22Rv1 (cell line): ENCODE measurements at regions not wholly inside any gene's neighbourhood (a gene's known extent, or its start where the extent isn't known, plus 50 kb on each side); places are given as distances from the start of the nearest gene placed in this dataset.

Experiments
- H3K27ac ChIP-seq: fragments of 450-650 bp; 2 replicates; pipeline ENCODE4 v1.5.1; 2017
- ZFX ChIP-seq: fragments of 450-650 bp; IDR thresholded peaks from 2 replicates; pipeline ENCODE4 v1.6.1; 2017; ENCODE audit warnings: antibody characterized with exemption, borderline replicate concordance
- TF ChIP-seq, protein P1 (sequence below): fragments of 450-650 bp; IDR thresholded peaks from 2 replicates; pipeline ENCODE4 v1.5.1; 2017; ENCODE audit warnings: mild to moderate bottlenecking

DNA sequence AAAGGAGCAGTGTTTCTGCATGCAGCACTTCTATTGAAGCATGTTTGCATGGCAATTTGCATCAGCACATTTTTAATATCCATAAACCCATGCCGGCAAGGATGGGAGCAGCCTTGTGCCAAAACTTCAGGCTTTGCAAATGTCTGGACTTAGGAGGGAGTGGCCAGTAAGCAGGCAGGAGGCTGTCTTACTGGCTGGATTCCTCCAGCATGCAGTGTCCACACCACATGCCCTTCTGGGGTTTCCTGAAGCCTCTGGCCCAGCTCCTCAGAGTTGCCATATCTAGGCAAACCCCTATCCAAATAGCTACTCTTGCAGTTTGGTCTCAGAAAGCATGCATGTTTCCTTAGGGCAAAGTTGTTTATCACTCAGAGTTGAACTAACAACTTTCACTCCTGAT lies 139.1 kb upstream of the MRPS22 start:
- H3K27ac ChIP-seq: no peak overlapping the region
- TF ChIP-seq ZFX: no peak
- TF ChIP-seq, protein P1, sequence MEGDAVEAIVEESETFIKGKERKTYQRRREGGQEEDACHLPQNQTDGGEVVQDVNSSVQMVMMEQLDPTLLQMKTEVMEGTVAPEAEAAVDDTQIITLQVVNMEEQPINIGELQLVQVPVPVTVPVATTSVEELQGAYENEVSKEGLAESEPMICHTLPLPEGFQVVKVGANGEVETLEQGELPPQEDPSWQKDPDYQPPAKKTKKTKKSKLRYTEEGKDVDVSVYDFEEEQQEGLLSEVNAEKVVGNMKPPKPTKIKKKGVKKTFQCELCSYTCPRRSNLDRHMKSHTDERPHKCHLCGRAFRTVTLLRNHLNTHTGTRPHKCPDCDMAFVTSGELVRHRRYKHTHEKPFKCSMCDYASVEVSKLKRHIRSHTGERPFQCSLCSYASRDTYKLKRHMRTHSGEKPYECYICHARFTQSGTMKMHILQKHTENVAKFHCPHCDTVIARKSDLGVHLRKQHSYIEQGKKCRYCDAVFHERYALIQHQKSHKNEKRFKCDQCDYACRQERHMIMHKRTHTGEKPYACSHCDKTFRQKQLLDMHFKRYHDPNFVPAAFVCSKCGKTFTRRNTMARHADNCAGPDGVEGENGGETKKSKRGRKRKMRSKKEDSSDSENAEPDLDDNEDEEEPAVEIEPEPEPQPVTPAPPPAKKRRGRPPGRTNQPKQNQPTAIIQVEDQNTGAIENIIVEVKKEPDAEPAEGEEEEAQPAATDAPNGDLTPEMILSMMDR: no peak

DNA sequence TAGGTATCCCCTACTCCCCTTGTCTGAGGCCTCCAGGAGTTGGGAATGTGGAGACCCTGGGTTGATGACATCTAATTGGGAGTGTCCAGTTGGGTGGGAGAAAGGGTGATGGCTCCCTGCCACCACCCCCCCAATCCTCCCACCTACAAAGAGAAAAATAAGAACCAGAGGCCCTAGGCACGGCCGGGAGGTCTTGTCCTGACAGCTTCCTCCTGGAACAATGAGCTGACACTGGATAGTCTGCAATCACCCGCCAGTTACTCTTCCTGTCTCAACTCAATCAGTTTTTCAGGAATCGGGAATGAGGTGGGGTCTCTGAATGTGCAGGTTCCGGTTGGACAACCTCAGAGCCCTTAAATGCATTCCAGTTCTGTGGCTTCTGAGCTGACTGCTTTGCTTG lies 129.9 kb upstream of the MRPS22 start:
- no peak overlapping the region for H3K27ac ChIP-seq
- TF ChIP-seq, protein P1: no peak
- no peak for TF ChIP-seq ZFX

DNA sequence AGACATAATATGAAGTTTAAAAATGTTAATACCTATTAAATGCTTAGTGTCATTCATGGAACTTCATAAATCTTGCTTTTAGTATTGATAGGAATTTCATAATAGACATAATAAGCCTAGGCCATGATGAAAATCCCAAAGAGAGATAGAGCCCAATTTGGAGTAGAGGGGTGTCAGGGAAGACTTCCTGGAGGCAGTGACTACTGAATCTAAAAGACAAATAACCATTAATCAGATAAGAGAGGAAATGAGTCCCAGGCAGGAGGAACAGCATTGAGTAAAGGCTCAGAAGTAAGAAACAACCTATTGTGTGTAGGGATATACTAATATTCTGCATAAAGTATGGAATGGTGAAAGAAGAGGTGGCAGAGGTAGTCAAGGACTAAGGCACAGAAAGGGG lies 126.9 kb upstream of the MRPS22 start:
- no peak overlapping the region for H3K27ac ChIP-seq
- no peak for TF ChIP-seq ZFX
- TF ChIP-seq, protein P1: no peak

DNA sequence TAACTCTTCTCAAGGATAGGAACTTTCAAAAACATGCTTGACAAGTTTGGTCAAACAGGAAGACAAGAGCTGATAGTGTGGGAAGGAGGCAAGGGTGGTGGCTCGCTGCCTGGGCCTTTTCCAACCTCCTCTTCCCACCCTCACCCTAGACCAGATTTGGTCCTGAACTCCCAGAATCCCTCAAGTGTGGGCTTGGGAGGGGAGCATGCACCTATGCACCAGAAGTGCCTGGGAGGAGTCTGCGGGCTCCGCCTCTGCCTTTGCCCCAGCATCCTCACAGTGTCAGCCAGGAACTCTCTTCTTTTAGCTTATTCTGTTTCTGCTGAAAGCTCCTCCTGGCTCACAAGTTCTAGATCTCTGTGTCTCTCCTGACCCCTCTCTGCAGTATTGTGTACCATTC lies 126.2 kb upstream of the MRPS22 start:
- no peak for TF ChIP-seq ZFX
- TF ChIP-seq, protein P1: no peak
- H3K27ac ChIP-seq: no peak overlapping the region

DNA sequence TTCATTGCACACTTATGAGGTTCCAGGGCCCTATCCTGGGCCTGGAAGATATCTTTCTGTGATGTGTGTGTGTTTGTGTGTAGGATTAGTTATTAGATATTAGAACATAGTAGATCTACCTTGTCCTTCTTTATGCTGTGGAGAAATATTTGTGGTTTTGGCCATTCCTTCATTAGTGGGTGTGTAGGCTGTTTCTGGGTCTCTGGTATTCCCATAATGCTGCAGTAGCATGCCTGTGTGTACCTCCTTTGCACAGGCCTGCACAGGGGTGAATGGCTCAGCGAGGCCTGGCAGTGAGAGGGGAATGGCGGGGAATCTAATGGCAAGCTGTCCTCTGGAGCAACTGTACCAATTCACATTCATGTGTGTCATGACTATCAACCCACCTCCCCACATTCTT lies 125.8 kb upstream of the MRPS22 start:
- TF ChIP-seq, protein P1: no peak
- TF ChIP-seq ZFX: no peak
- no peak overlapping the region for H3K27ac ChIP-seq

DNA sequence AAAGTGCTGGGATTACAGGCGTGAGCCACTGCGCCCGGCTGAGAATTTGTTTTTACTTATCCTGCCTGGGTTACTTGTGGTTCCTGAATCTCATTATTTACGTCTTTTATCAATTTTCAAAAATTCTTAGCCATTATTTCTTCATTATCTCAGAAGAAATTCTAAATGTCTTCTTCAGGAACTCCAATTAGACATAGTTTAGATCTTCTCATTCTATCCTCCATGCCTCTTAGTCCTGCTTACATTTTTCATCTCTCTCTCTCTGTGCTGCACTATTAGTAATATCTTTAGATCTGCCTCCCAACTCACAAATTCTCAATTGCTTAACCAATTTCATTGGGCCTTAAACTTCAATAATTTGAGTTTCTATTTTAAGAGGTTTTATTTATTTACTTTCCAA lies 124.4 kb upstream of the MRPS22 start:
- no peak overlapping the region for H3K27ac ChIP-seq
- TF ChIP-seq, protein P1: no peak
- no peak for TF ChIP-seq ZFX

DNA sequence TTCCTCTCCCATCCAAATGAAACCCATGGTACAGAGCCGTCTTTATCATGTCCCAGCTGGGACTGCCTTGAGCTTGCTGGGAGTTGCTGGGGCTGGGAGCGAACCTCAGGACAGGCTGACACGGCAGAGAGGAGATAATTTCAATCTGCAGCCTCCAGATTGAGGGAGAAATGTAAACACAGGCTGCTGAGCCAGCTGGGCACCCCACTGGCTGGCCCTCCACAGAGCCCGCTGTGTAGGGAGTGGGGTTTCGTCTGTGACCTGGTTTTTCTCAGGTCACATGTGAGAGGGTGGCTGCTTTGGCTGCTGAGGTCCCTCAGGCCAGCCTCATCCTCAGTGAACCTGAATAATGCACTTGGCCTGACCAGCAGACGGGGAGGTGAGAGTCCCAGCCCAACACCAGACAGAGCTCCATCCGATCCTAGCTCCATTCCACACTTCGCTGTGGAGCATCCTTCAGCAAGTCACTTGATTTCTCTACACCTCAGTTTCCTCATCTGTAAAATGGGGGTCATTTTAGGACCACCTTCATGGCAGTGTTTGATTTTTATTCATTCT lies 121.6 kb upstream of the MRPS22 start:
- TF ChIP-seq ZFX: no peak
- TF ChIP-seq, protein P1: no peak
- no peak overlapping the region for H3K27ac ChIP-seq
